Trophoblast cell (in vitro differentiated cells and primary cell): ENCODE measurements at regions not wholly inside any gene's neighbourhood (a gene's known extent, or its start where the extent isn't known, plus 50 kb on each side); places are given as distances from the start of the nearest gene placed in this dataset.

Experiments
- DNase-seq, 2 donors: peaks; one replicate each; pipeline ENCODE4 v3.0.0-alpha.2; 2016
- H2AFZ ChIP-seq: 2 replicates; pipeline ENCODE4 v1.6.1; 2013; ENCODE audit warnings: low read length, moderate library complexity, mild to moderate bottlenecking; ENCODE audit not compliant: insufficient read depth, poor library complexity
- H2AK5ac ChIP-seq: 2 replicates; pipeline ENCODE4 v1.6.1; 2013; ENCODE audit warnings: mild to moderate bottlenecking, low read length
- H2BK120ac ChIP-seq: 2 replicates; pipeline ENCODE4 v1.6.1; 2013; ENCODE audit warnings: low read length, mild to moderate bottlenecking, moderate library complexity; ENCODE audit not compliant: insufficient read depth, poor library complexity
- H2BK12ac ChIP-seq: 2 replicates; pipeline ENCODE4 v1.6.1; 2013; ENCODE audit warnings: mild to moderate bottlenecking, low read length, moderate library complexity
- H2BK5ac ChIP-seq: 2 replicates; pipeline ENCODE4 v1.6.1; 2013; ENCODE audit warnings: low read length, low read depth, moderate library complexity, mild to moderate bottlenecking; ENCODE audit not compliant: poor library complexity
- H3K14ac ChIP-seq: 2 replicates; pipeline ENCODE4 v1.6.1; 2013; ENCODE audit warnings: mild to moderate bottlenecking, low read length
- H3K18ac ChIP-seq: 2 replicates; pipeline ENCODE4 v1.6.1; 2013; ENCODE audit warnings: mild to moderate bottlenecking, low read length
- H3K23ac ChIP-seq: 2 replicates; pipeline ENCODE4 v1.6.1; 2013; ENCODE audit warnings: low read length
- H3K27ac ChIP-seq: 2 replicates; pipeline ENCODE4 v1.5.1; 2013; ENCODE audit warnings: low read depth, mild to moderate bottlenecking, inconsistent platforms, low read length, moderate library complexity
- H3K27me3 ChIP-seq: 2 replicates; pipeline ENCODE4 v1.6.1; 2013; ENCODE audit warnings: inconsistent platforms, mild to moderate bottlenecking, low read length, moderate library complexity; ENCODE audit not compliant: insufficient read depth
- H3K36me3 ChIP-seq, 2 experiments: 1 replicate in 1 of 2; 2 replicates in 1 of 2; pipeline ENCODE4 v1.6.1; 2013; ENCODE audit warnings: low read length in 2 of 2, mild to moderate bottlenecking in 2 of 2, moderate library complexity in 1 of 2; ENCODE audit not compliant: insufficient read depth in 2 of 2, control insufficient read depth in 1 of 2
- H3K4ac ChIP-seq: 2 replicates; pipeline ENCODE4 v1.6.1; 2013; ENCODE audit warnings: low read depth, mild to moderate bottlenecking, low read length, moderate library complexity
- H3K4me1 ChIP-seq, 2 experiments: 1 replicate in 1 of 2; 2 replicates in 1 of 2; pipeline ENCODE4 v1.6.1; 2013; ENCODE audit warnings: low read length in 2 of 2, mild to moderate bottlenecking in 2 of 2, moderate library complexity in 1 of 2; ENCODE audit not compliant: insufficient read depth in 2 of 2, control insufficient read depth in 1 of 2
- H3K4me2 ChIP-seq: 2 replicates; pipeline ENCODE4 v1.6.1; 2013; ENCODE audit warnings: inconsistent platforms, mild to moderate bottlenecking, low read length, moderate library complexity
- H3K4me3 ChIP-seq: 2 replicates; pipeline ENCODE4 v1.5.1; 2013; ENCODE audit warnings: mild to moderate bottlenecking, low read depth, low read length, inconsistent platforms
- H3K79me1 ChIP-seq: one replicate; pipeline ENCODE4 v1.6.1; 2013; ENCODE audit warnings: low read length
- H3K79me2 ChIP-seq: 2 replicates; pipeline ENCODE4 v1.6.1; 2013; ENCODE audit warnings: low read length, mild to moderate bottlenecking; ENCODE audit not compliant: control insufficient read depth, insufficient read depth, poor library complexity
- H3K9ac ChIP-seq: 2 replicates; pipeline ENCODE4 v1.6.1; 2013; ENCODE audit warnings: mild to moderate bottlenecking, low read length
- H3K9me3 ChIP-seq: 2 replicates; pipeline ENCODE4 v1.6.1; 2013; ENCODE audit warnings: low read depth, mild to moderate bottlenecking, control low read depth, inconsistent platforms, low read length; ENCODE audit not compliant: insufficient read depth
- H4K12ac ChIP-seq: 2 replicates; pipeline ENCODE4 v1.6.1; 2013; ENCODE audit warnings: low read depth, mild to moderate bottlenecking, low read length, moderate library complexity
- H4K8ac ChIP-seq: 2 replicates; pipeline ENCODE4 v1.6.1; 2013; ENCODE audit warnings: low read depth, mild to moderate bottlenecking, low read length, moderate library complexity
- H4K91ac ChIP-seq: one replicate; pipeline ENCODE4 v1.6.1; 2013; ENCODE audit warnings: low read depth, mild to moderate bottlenecking, low read length, moderate library complexity
- WGBS: extraction: QIAGEN DNeasy Blood & Tissue Kit; methylation state at CpG from one replicate; pipeline ENCODE4 v1.1.7; 2013; ENCODE audit warnings: missing lambda C conversion rate; ENCODE audit not compliant: insufficient read length, insufficient coverage; ENCODE audit errors: extremely low coverage; 5-methylcytosine and 5-hydroxymethylcytosine counted together

DNA sequence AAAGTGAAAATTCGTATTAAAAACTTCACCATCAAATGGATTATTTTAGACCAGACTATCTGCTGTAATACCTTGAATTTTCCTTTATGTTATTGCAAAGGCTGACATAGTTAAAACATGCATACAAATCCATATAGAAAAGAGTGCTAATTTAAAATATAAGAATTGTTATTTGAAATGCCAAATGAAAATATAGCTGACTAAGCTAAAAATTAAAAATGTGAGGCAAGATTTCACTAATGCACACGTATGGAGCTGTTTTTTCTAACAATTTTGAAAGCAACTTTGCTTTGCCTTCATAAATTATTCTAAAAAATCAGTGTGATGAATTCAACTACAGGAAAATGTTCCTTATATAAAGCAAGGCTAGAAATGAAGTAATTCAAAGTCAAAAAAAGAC lies 62.5 kb downstream of the MPP7 start:
- Histone ChIP-seq H4K12ac (no peak overlapping the region), H3K27ac (no peak overlapping the region), H3K23ac (no peak overlapping the region), H3K79me1 (no peaks in the 10 kb centered on the region), H3K18ac (no peak overlapping the region), H3K4me2 (no peak overlapping the region), H4K8ac (no peak overlapping the region), H3K4me3 (no peak overlapping the region), H3K14ac (no peak overlapping the region), H2BK120ac (no peak overlapping the region), H2AK5ac (no peak overlapping the region), H3K9me3 (no peaks in the 10 kb centered on the region), H2BK5ac (no peak overlapping the region), H3K4ac (no peak overlapping the region), H3K27me3 (no peaks in the 10 kb centered on the region), H3K9ac (no peak overlapping the region), H4K91ac (no peak overlapping the region), H3K79me2 (no peaks in the 10 kb centered on the region), H3K36me3 (peaks cover 2% of the 10 kb centered on the region in 2 experiments), H3K4me1 (no peaks in the 10 kb centered on the region), H2AFZ (no peak overlapping the region), H2BK12ac (no peak overlapping the region)
- no peak for DNase-seq
- WGBS: no CpG with 5 or more reads among the region's 2 CpGs

DNA sequence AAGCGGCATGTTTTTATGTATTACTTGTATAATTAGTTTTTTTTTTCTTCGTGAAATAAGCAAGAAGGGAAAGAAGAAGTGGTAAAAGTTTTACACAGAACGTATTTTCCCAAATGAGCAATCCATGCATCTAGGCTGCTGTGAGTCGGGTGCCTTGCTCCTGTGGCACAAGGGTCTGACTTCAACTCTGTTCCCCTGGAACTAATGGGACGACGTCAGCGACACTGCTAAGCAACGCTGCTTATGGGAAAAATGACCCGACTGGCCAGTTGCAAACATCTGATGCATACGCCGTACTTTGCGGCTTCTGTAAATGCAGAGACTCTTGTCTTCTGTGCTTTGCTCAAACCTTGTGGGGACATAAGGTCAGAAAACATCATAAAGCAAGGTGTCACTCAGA lies 66.3 kb downstream of the MPP7 start:
- H4K12ac ChIP-seq: no peak overlapping the region
- H3K27ac ChIP-seq: no peak overlapping the region
- no peak overlapping the region for H4K8ac ChIP-seq
- no peak overlapping the region for H4K91ac ChIP-seq
- H3K14ac ChIP-seq: no peak overlapping the region
- H3K9me3 ChIP-seq: no peaks in the 10 kb centered on the region
- H2BK12ac ChIP-seq: no peak overlapping the region
- 100% methylated on average over 1 of the region's 12 CpGs for WGBS
- no peak for DNase-seq
- no peak overlapping the region for H3K4me2 ChIP-seq
- H2AK5ac ChIP-seq: no peak overlapping the region
- H2AFZ ChIP-seq: no peak overlapping the region
- no peak overlapping the region for H3K9ac ChIP-seq
- H3K18ac ChIP-seq: no peak overlapping the region
- no peaks in the 10 kb centered on the region for H3K79me1 ChIP-seq
- H3K79me2 ChIP-seq: no peaks in the 10 kb centered on the region
- H3K4ac ChIP-seq: no peak overlapping the region
- H3K4me3 ChIP-seq: no peak overlapping the region
- peaks cover 2% of the 10 kb centered on the region in 2 experiments for H3K36me3 ChIP-seq
- no peak overlapping the region for H2BK5ac ChIP-seq
- H3K4me1 ChIP-seq: no peaks in the 10 kb centered on the region
- H3K23ac ChIP-seq: no peak overlapping the region
- no peak overlapping the region for H2BK120ac ChIP-seq
- H3K27me3 ChIP-seq: no peaks in the 10 kb centered on the region

DNA sequence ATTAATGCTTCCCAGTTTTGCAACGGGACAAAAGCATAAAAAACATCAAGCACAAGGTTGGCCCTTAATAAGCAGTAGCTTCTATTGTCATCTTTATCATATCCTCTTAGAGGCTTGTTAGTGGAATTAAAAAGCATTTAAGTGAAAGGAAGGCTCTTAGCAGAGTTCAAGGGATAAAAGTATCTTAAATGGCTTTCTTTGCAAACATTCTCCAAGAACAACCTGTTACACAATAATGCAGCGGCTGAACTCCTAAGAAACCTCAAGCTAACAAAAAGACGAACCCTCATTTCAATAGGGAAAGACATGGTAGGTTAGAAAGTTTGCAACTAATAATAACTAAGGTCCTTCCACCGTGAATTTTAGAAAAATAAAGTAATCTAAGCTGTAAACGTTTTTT lies 82.1 kb downstream of the MPP7 start:
- no CpG with 5 or more reads among the region's 5 CpGs for WGBS
- Histone ChIP-seq H3K27ac (no peak overlapping the region), H3K4me1 (peaks cover 6 to 7% of the 10 kb centered on the region in 2 experiments)

DNA sequence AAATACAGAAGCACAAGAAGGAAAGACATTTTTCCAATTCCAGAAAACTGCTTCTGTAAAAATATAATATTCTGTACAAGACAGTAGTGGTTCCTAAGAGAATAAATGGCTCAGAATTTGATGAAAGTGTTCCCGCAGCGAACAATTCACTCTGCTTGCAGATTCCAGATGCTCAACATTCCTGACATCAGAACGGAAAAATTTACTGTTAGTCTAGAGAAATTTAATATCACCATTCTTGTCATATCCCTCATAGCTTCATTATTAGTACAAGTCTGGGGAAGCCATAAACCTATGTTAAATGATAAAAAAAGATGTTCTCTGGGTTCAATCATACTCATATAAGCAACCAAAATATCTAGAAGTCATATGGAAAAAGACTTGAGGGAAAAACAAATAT lies 83.6 kb downstream of the MPP7 start:
- H4K91ac ChIP-seq: no peak overlapping the region
- H2BK120ac ChIP-seq: no peak overlapping the region
- no peak overlapping the region for H3K4me3 ChIP-seq
- peaks cover 1% of the 10 kb centered on the region for H3K79me2 ChIP-seq
- no peaks in the 10 kb centered on the region for H3K9me3 ChIP-seq
- no peaks in the 10 kb centered on the region for H3K36me3 ChIP-seq
- no peak overlapping the region for H3K23ac ChIP-seq
- no peak overlapping the region for H3K27ac ChIP-seq
- peaks cover 12 to 14% of the 10 kb centered on the region in 2 experiments for H3K4me1 ChIP-seq
- no peak overlapping the region for H4K12ac ChIP-seq
- H2AFZ ChIP-seq: no peak overlapping the region
- no peak overlapping the region for H2BK5ac ChIP-seq
- no peak overlapping the region for H3K14ac ChIP-seq
- DNase-seq: peak; percentile 27 to 75
- no peak overlapping the region for H3K4me2 ChIP-seq
- no peak overlapping the region for H2AK5ac ChIP-seq
- no peak overlapping the region for H3K4ac ChIP-seq
- H3K27me3 ChIP-seq: no peaks in the 10 kb centered on the region
- no peak overlapping the region for H4K8ac ChIP-seq
- H3K79me1 ChIP-seq: peaks cover 13% of the 10 kb centered on the region
- H3K9ac ChIP-seq: no peak overlapping the region
- H2BK12ac ChIP-seq: no peak overlapping the region
- H3K18ac ChIP-seq: no peak overlapping the region
- no CpG with 5 or more reads among the region's 3 CpGs for WGBS

More for the DNA sequence above, 82.1 kb downstream of the MPP7 start:
- Histone ChIP-seq H3K14ac (no peak overlapping the region), H2AFZ (no peak overlapping the region), H3K4me2 (no peak overlapping the region), H4K12ac (no peak overlapping the region), H4K8ac (no peak overlapping the region), H3K27me3 (no peaks in the 10 kb centered on the region), H3K18ac (no peak overlapping the region), H3K79me1 (peaks cover 6% of the 10 kb centered on the region), H3K4ac (no peak overlapping the region), H2BK5ac (no peak overlapping the region), H2BK120ac (no peak overlapping the region), H2BK12ac (no peak overlapping the region), H3K9me3 (no peaks in the 10 kb centered on the region), H3K4me3 (no peak overlapping the region), H2AK5ac (no peak overlapping the region), H3K79me2 (no peaks in the 10 kb centered on the region), H3K9ac (no peak overlapping the region), H3K23ac (no peak overlapping the region), H3K36me3 (no peaks in the 10 kb centered on the region), H4K91ac (no peak overlapping the region)
- DNase-seq: no peak
